GM12891 (cell line): ENCODE measurements at regions not wholly inside any gene's neighbourhood (a gene's known extent, or its start where the extent isn't known, plus 50 kb on each side); places are given as distances from the start of the nearest gene placed in this dataset.
"Not testable (repeated sequence)": the region's sequence is repeated elsewhere in the genome, so short reads cannot be mapped to it uniquely, and the experiment has no call there.

Experiments used
- POLR2A ChIP-seq: IDR thresholded peaks from 2 replicates; pipeline ENCODE4 v1.6.1; 2011; ENCODE audit warnings: low read depth, low read length, control low read depth
- POLR2AphosphoS5 ChIP-seq: IDR thresholded peaks from 2 replicates; pipeline ENCODE4 v1.6.1; 2011; ENCODE audit warnings: low read depth, low read length, control low read depth
- POU2F2 ChIP-seq: IDR thresholded peaks from 2 replicates; pipeline ENCODE4 v1.6.1; 2011; ENCODE audit warnings: low read depth, mild to moderate bottlenecking, control low read depth, low read length, moderate library complexity
- TAF1 ChIP-seq: IDR thresholded peaks from 2 replicates; pipeline ENCODE4 v1.6.1; 2011; ENCODE audit warnings: low read depth, low read length, control low read depth

DNA sequence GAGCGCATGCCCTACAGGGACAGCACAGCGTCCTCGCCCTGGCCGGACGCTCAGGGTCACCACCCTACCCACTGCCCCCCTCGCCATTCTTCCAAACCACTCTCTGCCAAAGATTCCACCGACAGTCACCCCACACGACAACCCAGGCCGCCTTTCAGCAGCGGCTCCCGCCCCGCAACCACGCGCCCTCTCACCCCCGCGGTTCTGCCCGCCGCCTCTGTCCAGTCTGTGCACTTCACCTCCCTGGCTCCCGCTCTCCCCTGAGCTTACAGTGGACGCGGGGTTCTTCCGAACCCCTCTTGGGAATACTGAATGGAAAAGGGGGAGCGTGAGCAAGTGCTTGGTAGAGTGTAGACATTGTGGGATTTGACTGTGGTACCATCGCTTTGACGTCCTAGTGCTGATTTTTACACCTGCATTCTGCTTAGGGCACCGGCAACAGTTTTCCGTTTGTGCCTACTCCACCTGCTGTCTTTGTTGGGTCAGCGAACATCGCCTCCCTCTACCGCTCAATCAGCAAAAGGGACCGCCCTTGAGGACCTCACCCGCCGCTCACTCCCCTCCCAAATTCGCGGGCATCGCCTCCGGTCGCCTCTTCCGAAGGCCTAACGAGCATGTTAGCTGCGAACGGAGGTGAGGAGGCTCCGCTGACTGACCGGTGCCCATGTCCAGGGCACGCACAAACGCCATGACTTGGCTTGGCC is 119.1 kb downstream of the PPIAL4A start:
- TF ChIP-seq POLR2AphosphoS5, TAF1, POU2F2, POLR2A: not testable (repeated sequence)
